Mucosa of descending colon (tissue), 3 donors: ENCODE measurements at regions not wholly inside any gene's neighbourhood (a gene's known extent, or its start where the extent isn't known, plus 50 kb on each side); places are given as distances from the start of the nearest gene placed in this dataset.

Source experiments
- ATAC-seq: fragments of 200-7000 bp; cut with Tn5 transposase; one replicate; pipeline ENCODE4 v1.9.1; 2020; ENCODE audit warnings: mild to moderate bottlenecking, moderate library complexity
- DNase-seq, 3 donors: peaks; one replicate each; pipeline ENCODE4 v3.0.0-alpha.2; 2020
- H3K36me3 ChIP-seq: fragments of 200-600 bp; one replicate; pipeline ENCODE4 v1.8.0; 2021; ENCODE audit warnings: low read depth, mild to moderate bottlenecking
- H3K4me1 ChIP-seq: fragments of 200-600 bp; one replicate; pipeline ENCODE4 v1.8.0; 2021; ENCODE audit warnings: low read depth, mild to moderate bottlenecking
- H3K4me3 ChIP-seq: fragments of 200-600 bp; one replicate; pipeline ENCODE4 v1.8.0; 2021; ENCODE audit warnings: mild to moderate bottlenecking
- H3K9me3 ChIP-seq: fragments of 200-600 bp; one replicate; pipeline ENCODE4 v1.8.0; 2021; ENCODE audit warnings: mild to moderate bottlenecking
- intact Hi-C, 2 donors: fragments of 100-400 bp; cut with DNase I in 1 of 2; cut with micrococcal nuclease in 1 of 2; formaldehyde crosslinking; loops; one replicate each; pipeline versions ENCODE4 v1.11.0 to v1.11.1; 2022; cut with DNase I, micrococcal nuclease
- TF ChIP-seq, protein P1 (sequence below): fragments of 200-600 bp; IDR thresholded peaks from one replicate; pipeline ENCODE4 v1.8.0; 2022; ENCODE audit warnings: antibody characterized with exemption, mild to moderate bottlenecking
- donor health status: DM: no; HTN: no; CAD: no; lungs with moderate emphysema.
- donor health status: DM: no; HTN: no; CAD: no.
- donor health status: DM: no; HTN: yes; CAD: no.

DNA sequence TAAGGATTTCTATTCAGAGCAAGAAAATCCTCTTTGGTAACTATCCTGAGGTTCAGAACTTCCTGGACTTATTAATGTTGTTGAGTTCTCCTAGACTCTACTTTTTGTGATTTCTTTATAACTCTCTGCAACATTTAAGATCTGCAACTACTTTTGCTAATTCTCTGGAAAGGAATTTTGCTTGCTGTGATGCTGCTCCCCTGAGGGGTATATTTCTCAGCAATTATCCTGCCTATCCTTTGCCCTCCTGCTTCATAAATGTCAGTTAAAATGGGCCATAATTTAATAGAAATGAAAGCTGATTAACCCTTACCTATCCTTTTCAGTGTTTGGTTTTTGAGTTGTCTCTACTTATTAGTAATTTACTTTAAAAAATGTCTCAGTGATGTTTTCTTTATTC lies 377.3 kb upstream of the LRRC3B start:
- Histone ChIP-seq H3K36me3 (no peaks in the 10 kb centered on the region), H3K4me1 (no peaks in the 10 kb centered on the region), H3K4me3 (no peak overlapping the region), H3K9me3 (peaks cover 9% of the 10 kb centered on the region)
- TF ChIP-seq, protein P1, sequence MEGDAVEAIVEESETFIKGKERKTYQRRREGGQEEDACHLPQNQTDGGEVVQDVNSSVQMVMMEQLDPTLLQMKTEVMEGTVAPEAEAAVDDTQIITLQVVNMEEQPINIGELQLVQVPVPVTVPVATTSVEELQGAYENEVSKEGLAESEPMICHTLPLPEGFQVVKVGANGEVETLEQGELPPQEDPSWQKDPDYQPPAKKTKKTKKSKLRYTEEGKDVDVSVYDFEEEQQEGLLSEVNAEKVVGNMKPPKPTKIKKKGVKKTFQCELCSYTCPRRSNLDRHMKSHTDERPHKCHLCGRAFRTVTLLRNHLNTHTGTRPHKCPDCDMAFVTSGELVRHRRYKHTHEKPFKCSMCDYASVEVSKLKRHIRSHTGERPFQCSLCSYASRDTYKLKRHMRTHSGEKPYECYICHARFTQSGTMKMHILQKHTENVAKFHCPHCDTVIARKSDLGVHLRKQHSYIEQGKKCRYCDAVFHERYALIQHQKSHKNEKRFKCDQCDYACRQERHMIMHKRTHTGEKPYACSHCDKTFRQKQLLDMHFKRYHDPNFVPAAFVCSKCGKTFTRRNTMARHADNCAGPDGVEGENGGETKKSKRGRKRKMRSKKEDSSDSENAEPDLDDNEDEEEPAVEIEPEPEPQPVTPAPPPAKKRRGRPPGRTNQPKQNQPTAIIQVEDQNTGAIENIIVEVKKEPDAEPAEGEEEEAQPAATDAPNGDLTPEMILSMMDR: no peak
- intact Hi-C loops: no loop called here
- no peak for ATAC-seq
- DNase-seq: no peak

DNA sequence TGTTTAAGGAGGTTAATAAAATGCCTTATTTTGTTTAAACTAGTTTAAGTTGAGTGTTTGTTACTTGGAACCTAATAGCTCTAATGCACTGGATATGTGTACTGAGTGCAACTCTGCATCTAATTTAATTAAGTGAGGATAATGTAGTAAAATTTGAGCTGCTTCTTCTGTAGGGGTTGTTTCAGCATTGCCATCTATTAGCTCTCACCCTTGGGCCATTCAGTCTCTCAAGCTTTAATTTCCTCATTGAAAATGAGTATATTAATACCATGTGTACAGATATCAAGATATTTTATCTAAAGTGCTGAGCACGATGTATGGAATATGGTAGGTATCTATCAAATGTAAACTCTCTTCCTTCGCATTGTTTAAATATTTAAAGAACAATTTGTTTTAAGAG lies 375.7 kb upstream of the LRRC3B start:
- TF ChIP-seq, protein P1: no peak
- H3K36me3 ChIP-seq: no peaks in the 10 kb centered on the region
- no peak for DNase-seq
- no peak for ATAC-seq
- no peak overlapping the region for H3K4me3 ChIP-seq
- no peaks in the 10 kb centered on the region for H3K4me1 ChIP-seq
- intact Hi-C loops: no loop called here
- H3K9me3 ChIP-seq: peaks cover 8% of the 10 kb centered on the region

DNA sequence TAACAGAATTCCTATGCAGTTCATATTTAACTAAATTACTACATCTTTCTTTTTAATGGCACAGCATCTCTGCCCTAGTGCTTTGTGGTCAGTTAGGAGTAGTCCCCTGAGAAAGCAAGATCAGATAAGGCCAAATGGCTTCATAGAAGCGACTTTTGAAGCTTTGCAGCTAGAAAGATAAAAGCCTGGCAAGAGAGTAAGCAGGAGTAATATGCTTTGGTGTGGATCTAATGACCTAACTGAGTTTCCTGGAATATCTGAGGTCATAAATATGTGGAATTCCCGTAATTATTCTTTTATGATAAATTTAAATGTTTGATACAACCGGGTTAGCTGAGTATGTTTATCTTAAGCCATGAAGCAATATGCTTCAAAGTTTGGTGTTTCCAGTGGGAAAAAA lies 374.9 kb upstream of the LRRC3B start:
- no peak for ATAC-seq
- TF ChIP-seq, protein P1: no peak
- intact Hi-C loops: no loop called here
- no peaks in the 10 kb centered on the region for H3K36me3 ChIP-seq
- DNase-seq: no peak
- H3K9me3 ChIP-seq: peaks cover 9% of the 10 kb centered on the region
- no peaks in the 10 kb centered on the region for H3K4me1 ChIP-seq
- H3K4me3 ChIP-seq: no peak overlapping the region

DNA sequence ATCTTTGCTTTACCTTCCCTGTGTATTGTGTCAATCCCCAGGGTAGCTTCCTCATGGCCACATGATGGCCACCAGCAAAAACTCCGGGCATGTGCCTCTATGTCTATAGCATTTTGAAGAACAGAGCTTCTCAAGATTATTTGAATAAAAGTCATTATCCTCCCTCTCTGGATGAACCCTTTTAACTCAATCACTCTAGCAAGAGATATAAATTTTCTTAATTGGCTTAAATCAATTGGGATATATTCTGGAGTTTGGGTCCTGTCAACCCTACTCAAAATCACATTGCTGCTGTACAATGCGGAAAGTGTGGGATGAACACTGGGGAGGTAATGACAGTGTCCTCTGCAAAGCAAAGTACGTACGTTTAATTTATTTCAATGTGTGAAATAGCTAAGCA lies 370.6 kb upstream of the LRRC3B start:
- TF ChIP-seq, protein P1: no peak
- no peaks in the 10 kb centered on the region for H3K4me1 ChIP-seq
- ATAC-seq: no peak
- peaks cover 12% of the 10 kb centered on the region for H3K9me3 ChIP-seq
- DNase-seq: no peak
- intact Hi-C loops: no loop called here
- no peaks in the 10 kb centered on the region for H3K36me3 ChIP-seq
- no peak overlapping the region for H3K4me3 ChIP-seq

DNA sequence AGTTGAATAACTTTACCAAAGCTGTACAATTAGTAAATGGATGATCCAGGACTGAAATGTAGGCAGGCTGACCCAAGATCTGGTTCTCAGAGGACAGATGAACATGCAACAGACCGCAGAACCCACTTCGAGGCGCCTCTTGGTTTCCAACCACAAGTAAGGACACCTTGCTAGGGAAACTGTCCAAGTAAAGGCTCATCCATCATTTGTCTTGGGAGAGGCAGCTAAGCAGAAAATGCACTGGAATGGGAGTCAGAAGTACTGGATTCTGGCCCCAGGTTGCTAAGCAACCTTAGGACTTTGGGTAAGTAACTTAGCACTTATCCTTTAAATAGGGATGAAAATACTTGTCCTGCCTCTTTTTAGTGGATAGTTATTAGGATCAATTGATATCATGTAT lies 366.3 kb upstream of the LRRC3B start:
- H3K4me1 ChIP-seq: no peaks in the 10 kb centered on the region
- H3K4me3 ChIP-seq: no peak overlapping the region
- H3K36me3 ChIP-seq: no peaks in the 10 kb centered on the region
- TF ChIP-seq, protein P1: no peak
- intact Hi-C loops: no loop called here
- ATAC-seq (no peak), DNase-seq (no peak)
- H3K9me3 ChIP-seq: peaks cover 14% of the 10 kb centered on the region

DNA sequence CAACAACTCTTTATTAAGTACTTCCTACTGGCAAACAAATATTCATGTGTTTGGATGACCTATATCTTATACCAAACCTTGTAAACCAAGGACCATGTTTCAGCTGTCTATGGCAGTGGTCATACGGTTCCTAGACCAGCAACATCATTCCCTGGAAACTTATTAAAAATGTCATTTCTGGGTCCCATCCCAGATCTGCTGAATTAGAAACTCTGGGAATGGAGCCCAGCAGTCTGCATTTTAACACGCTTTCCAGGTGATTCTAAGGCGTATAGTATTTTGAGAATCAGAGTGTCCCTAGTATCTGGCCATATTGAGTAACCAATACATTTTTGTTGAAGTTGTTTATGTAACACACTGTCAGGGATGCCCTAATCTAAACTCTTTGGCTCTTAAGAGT lies 363.4 kb upstream of the LRRC3B start:
- H3K4me3 ChIP-seq: no peak overlapping the region
- intact Hi-C loops: no loop called here
- TF ChIP-seq, protein P1: no peak
- ATAC-seq (no peak), DNase-seq (no peak)
- peaks cover 16% of the 10 kb centered on the region for H3K9me3 ChIP-seq
- no peaks in the 10 kb centered on the region for H3K36me3 ChIP-seq
- no peaks in the 10 kb centered on the region for H3K4me1 ChIP-seq
